ENCODE measurements at regions not wholly inside any gene's neighbourhood (a gene's known extent, or its start where the extent isn't known, plus 50 kb on each side); places are given as distances from the start of the nearest gene placed in this dataset.

- TF ChIP-seq CTCF (conservative IDR thresholded peaks at IDR 0.05; ENCODE audit: low read length) (no peak), EZH2phosphoT487 (IDR thresholded peaks at IDR 0.05; ENCODE audit: borderline replicate concordance, low read depth, low read length) (no peak)
Measured at GRCh38 chr14:101233021-101233366, 328.3 kb upstream of the DIO3 start.

Measured in OCI-LY7 (cell line).